Skeletal muscle tissue (tissue), 3 donors: ENCODE measurements at regions not wholly inside any gene's neighbourhood (a gene's known extent, or its start where the extent isn't known, plus 50 kb on each side); places are given as distances from the start of the nearest gene placed in this dataset.
"Not testable (repeated sequence)": the region's sequence is repeated elsewhere in the genome, so short reads cannot be mapped to it uniquely, and the experiment has no call there.

Source experiments
- H3K27ac ChIP-seq: one replicate; pipeline ENCODE4 v1.7.0; 2013; ENCODE audit warnings: mild to moderate bottlenecking, low read depth, low read length, inconsistent platforms
- H3K27me3 ChIP-seq, 3 donors: one replicate each; pipeline ENCODE4 v1.7.0; 2013; ENCODE audit warnings: low read length in 3 of 3; ENCODE audit not compliant: control insufficient read depth in 3 of 3, insufficient read depth in 3 of 3
- H3K36me3 ChIP-seq, 3 donors: one replicate each; pipeline ENCODE4 v1.7.0; 2013; ENCODE audit warnings: low read length in 3 of 3; ENCODE audit not compliant: control insufficient read depth in 3 of 3, insufficient read depth in 3 of 3
- H3K4me1 ChIP-seq, 3 donors: one replicate each; pipeline ENCODE4 v1.7.0; 2013; ENCODE audit warnings: low read length in 3 of 3, mild to moderate bottlenecking in 3 of 3; ENCODE audit not compliant: control insufficient read depth in 3 of 3, insufficient read depth in 3 of 3
- H3K4me3 ChIP-seq, 3 donors: one replicate each; pipeline ENCODE4 v1.7.0; 2013; ENCODE audit warnings: low read length in 3 of 3
- H3K9ac ChIP-seq, 3 donors: one replicate each; pipeline ENCODE4 v1.7.0; 2013; ENCODE audit warnings: low read length in 3 of 3, mild to moderate bottlenecking in 3 of 3, moderate library complexity in 2 of 3, low read depth in 1 of 3
- H3K9me3 ChIP-seq, 3 donors: one replicate each; pipeline ENCODE4 v1.7.0; 2013; ENCODE audit warnings: low read length in 3 of 3; ENCODE audit not compliant: control insufficient read depth in 3 of 3
- donor health status: Osteomylitis.

DNA sequence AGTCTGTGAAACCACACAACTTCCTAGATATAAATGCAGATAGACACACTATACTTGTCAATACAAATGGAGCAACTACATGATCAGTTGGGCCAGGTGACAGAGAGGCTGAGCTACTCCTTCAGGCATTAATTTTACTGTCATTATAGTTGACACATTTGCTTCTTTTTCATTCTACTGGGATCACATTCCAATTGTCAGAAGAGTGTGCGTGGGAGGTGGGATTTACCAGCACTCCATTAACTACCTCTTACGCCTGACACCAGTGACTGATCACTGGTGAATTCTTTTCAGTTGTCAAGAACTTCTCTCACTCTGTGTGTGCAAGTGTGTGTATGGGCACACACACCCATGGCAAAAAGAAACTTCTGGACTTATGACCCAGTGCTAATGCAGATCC is 94.2 kb upstream of the DIAPH2 start:
- no peaks in the 10 kb centered on the region for H3K27me3 ChIP-seq
- H3K4me1 ChIP-seq = no peaks in the 10 kb centered on the region
- H3K27ac ChIP-seq = no peak overlapping the region
- no peak overlapping the region for H3K9ac ChIP-seq
- no peaks in the 10 kb centered on the region for H3K9me3 ChIP-seq
- no peaks in the 10 kb centered on the region for H3K36me3 ChIP-seq
- H3K4me3 ChIP-seq = no peak overlapping the region

DNA sequence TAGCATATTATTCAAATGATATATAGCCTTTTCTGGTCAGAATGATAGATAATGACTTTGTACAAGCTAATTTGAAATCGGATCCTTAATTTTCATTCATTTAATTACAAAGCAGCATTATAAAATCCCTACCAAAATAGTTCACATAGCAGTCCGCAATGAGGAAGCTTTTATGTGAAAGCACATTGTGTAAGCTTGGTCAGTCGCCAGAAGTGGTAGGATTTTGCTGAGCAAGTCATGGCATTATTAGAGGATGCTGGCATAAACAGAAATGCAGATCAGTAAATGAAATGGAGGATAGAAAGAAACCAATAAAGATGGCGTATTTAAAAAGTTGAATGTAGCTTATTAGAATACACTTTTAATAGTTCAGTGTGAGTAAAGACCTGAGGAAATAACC is 93.2 kb upstream of the DIAPH2 start:
- no peak overlapping the region for H3K27ac ChIP-seq
- no peak overlapping the region for H3K4me3 ChIP-seq
- no peaks in the 10 kb centered on the region for H3K9me3 ChIP-seq
- no peak overlapping the region for H3K9ac ChIP-seq
- no peaks in the 10 kb centered on the region for H3K4me1 ChIP-seq
- H3K27me3 ChIP-seq = no peaks in the 10 kb centered on the region
- H3K36me3 ChIP-seq = no peaks in the 10 kb centered on the region

DNA sequence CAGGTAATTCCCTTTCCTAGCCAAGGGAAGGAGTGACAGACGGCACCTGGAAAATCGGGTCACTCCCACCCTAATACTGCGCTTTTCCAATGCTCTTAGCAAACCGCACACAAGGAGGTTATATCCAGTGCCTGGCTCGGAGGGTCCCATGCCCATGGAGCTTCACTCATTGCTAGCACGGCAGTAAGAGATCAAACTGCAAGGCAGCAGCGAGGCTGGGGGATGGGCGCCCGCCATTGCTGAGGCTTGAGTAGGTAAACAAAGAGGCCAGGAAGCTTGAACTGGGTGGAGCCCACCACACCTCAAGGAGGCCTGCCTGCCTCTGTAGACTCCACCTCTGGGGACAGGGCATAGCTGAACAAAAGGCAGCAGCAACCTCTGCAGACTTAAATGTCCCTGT is 86.8 kb upstream of the DIAPH2 start:
- not testable (repeated sequence) for H3K36me3 ChIP-seq

DNA sequence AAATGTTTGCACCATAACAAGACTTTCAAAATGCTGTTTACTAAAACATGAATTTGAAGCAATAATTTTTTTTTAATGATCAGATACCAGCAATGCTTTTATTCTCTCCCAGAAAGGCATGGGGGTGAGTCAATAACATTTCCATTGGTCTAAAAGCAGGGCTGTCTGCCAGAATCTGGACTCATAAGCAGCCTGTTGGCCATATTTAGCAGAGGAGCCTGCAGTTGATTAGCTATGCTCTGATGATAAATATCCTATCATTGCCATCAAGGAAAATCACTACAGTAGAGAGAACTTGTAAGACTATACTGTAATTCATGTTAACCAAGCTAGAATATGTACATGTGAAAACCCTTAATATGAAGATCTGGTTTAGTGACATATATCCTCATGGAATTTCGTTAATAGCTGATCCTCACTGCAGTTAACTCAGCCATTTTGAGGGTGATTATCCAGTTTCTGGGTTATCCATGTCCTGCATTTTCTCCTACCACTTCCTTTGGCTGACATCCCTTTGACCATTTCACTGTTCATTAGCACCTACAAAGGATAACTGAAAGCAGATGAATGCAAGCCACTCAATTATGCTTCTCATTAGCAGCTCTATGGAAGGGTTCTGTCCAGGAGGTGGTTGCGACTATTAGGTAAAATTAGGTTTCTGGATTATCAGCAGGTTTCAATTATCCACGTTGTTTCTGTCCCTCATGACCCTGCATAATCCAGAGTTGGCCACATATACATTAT is 72.9 kb upstream of the DIAPH2 start:
- no peak overlapping the region for H3K4me3 ChIP-seq
- no peaks in the 10 kb centered on the region for H3K9me3 ChIP-seq
- no peak overlapping the region for H3K9ac ChIP-seq
- peaks cover 0 to 3% (median 0%) of the 10 kb centered on the region in 3 donors for H3K27me3 ChIP-seq
- no peak overlapping the region for H3K27ac ChIP-seq
- H3K4me1 ChIP-seq = no peaks in the 10 kb centered on the region
- no peaks in the 10 kb centered on the region for H3K36me3 ChIP-seq

More for the DNA sequence above, 86.8 kb upstream of the DIAPH2 start:
- not testable (repeated sequence) for H3K27ac ChIP-seq, H3K9me3 ChIP-seq, H3K27me3 ChIP-seq, H3K4me1 ChIP-seq, H3K4me3 ChIP-seq, H3K9ac ChIP-seq

DNA sequence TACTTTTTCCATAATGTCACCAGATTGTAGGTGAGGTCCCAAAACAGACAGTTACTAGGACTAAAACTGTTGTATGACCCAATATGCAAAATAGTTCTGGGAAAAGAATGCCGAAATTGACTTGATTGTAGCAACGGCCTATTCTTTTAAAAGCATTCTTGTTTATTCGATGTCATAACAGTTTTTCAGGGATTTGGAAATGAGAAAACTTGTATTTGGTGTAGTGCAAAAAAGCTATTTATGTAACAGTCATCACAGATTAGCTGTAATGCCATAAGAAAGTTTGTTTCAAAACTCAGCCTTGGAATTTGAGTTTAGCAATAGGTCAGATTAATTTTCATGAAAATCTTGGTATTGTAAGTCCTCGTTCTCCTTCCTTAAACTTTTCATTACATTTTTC is 69.2 kb upstream of the DIAPH2 start:
- H3K4me1 ChIP-seq = no peaks in the 10 kb centered on the region
- no peak overlapping the region for H3K9ac ChIP-seq
- no peaks in the 10 kb centered on the region for H3K36me3 ChIP-seq
- H3K4me3 ChIP-seq = no peak overlapping the region
- no peaks in the 10 kb centered on the region for H3K27me3 ChIP-seq
- no peak overlapping the region for H3K27ac ChIP-seq
- no peaks in the 10 kb centered on the region for H3K9me3 ChIP-seq

DNA sequence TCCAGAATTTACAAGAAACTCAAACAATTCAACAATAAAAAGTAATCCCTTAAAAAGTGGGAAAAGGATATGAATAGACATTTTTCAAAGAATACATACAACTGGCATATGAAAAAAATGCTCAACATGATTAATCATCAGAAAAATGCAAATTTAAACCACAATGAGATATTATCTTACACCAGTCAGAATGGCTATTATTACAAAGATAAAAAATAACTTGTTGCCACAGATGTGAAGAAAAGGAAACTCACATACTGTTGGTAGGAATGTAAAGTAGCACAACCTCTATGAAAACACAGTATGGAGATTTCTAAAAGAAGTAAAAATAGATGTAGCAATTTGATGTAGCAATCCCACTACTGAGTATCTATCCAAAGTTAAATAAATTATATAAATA is 65.1 kb upstream of the DIAPH2 start:
- no peaks in the 10 kb centered on the region for H3K36me3 ChIP-seq
- H3K27me3 ChIP-seq = no peaks in the 10 kb centered on the region
- no peak overlapping the region for H3K4me3 ChIP-seq
- H3K27ac ChIP-seq = no peak overlapping the region
- no peaks in the 10 kb centered on the region for H3K4me1 ChIP-seq
- no peaks in the 10 kb centered on the region for H3K9me3 ChIP-seq
- H3K9ac ChIP-seq = no peak overlapping the region

DNA sequence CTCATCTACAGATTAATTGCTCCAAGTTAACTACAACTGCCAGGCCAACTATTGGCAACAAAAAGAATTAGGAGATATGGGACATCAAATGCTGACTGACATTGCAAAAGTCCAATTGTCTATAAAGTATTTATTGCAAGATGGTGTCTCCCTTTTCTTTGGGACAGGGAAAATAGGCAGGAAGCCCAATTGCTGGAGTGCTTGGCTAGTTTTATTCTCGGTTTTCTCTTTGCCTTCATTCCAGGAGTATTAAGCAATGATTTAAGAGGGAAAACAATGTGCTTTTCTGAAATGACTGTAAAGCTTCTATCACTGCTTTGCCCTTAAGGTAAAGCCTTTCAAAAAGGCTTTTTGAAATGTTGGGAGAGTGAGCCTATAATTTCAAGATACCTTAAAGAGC is 62.8 kb upstream of the DIAPH2 start:
- Histone ChIP-seq H3K9ac (no peak overlapping the region), H3K36me3 (no peaks in the 10 kb centered on the region), H3K27ac (no peak overlapping the region), H3K4me1 (no peaks in the 10 kb centered on the region), H3K9me3 (no peaks in the 10 kb centered on the region), H3K27me3 (no peaks in the 10 kb centered on the region), H3K4me3 (no peak overlapping the region)
